GM12878 (cell line): ENCODE measurements at regions not wholly inside any gene's neighbourhood (a gene's known extent, or its start where the extent isn't known, plus 50 kb on each side); places are given as distances from the start of the nearest gene placed in this dataset.

Experiments
- CBX5 ChIP-seq: sonication (generic); IDR thresholded peaks from 2 replicates; pipeline ENCODE4 v1.6.1; 2016; ENCODE audit warnings: low read depth, moderate library complexity, mild to moderate bottlenecking, inconsistent platforms
- MAX ChIP-seq: IDR thresholded peaks from 2 replicates; pipeline ENCODE4 v1.6.1; 2012; ENCODE audit warnings: low read depth, low read length, improper control_type of control experiment
- POLR2A ChIP-seq: IDR thresholded peaks from 2 replicates; pipeline ENCODE4 v1.6.1; 2011; ENCODE audit warnings: low read depth, mild to moderate bottlenecking, low read length
- POLR2AphosphoS5 ChIP-seq: IDR thresholded peaks from 2 replicates; pipeline ENCODE4 v1.6.1; 2011; ENCODE audit warnings: mild to moderate bottlenecking, low read length, inconsistent platforms

- TF ChIP-seq MAX (no peak), POLR2A (no peak), POLR2AphosphoS5 (no peak), CBX5 (no peak)
Observed at GRCh38 chr9:1718836-1719235, 296.3 kb upstream of the SMARCA2 start.
